GM20000 (cell line): ENCODE measurements at regions not wholly inside any gene's neighbourhood (a gene's known extent, or its start where the extent isn't known, plus 50 kb on each side); places are given as distances from the start of the nearest gene placed in this dataset.

ENCODE experiments used
- DNase-seq: peaks from one replicate; pipeline ENCODE4 v3.0.0; 2012; ENCODE audit warnings: low spot score
- CTCF ChIP-seq: IDR thresholded peaks from 2 replicates; pipeline ENCODE4 v1.5.1; 2012; ENCODE audit warnings: mild to moderate bottlenecking, control low read depth; ENCODE audit errors: extremely low read depth, missing control alignments

- TF ChIP-seq CTCF, result no peak
- no peak for DNase-seq
Measured at GRCh38 chr20:40892642-40893041, 136.0 kb upstream of the TOP1 start.

GRCh38 chr20:40893610-40894236 is 134.9 kb upstream of the TOP1 start:
- no peak for TF ChIP-seq CTCF
- no peak for DNase-seq

GRCh38 chr20:40894237-40894630 is 134.4 kb upstream of the TOP1 start:
- no peak for TF ChIP-seq CTCF
- DNase-seq, result no peak

- TF ChIP-seq CTCF, result no peak
- no peak for DNase-seq
Measured at GRCh38 chr20:40895182-40895581, 133.4 kb upstream of the TOP1 start.

- no peak for DNase-seq
Measured at GRCh38 chr20:40896814-40897700, 131.6 kb upstream of the TOP1 start.

GRCh38 chr20:40899344-40899743 is 129.3 kb upstream of the TOP1 start:
- DNase-seq, result no peak
- TF ChIP-seq CTCF, result no peak

More at GRCh38 chr20:40896814-40897700, 131.6 kb upstream of the TOP1 start:
- no peak for TF ChIP-seq CTCF

GRCh38 chr20:40900666-40901215 is 127.9 kb upstream of the TOP1 start:
- TF ChIP-seq CTCF, result no peak
- no peak for DNase-seq
